Nephron progenitor cell (in vitro differentiated cells): ENCODE measurements at regions not wholly inside any gene's neighbourhood (a gene's known extent, or its start where the extent isn't known, plus 50 kb on each side); places are given as distances from the start of the nearest gene placed in this dataset.

Experiments used
- DNase-seq: peaks from one replicate; pipeline ENCODE4 v3.0.0; 2021
- H3K27ac Mint-ChIP-seq: 2 replicates; pipeline ENCODE4 v1.8.0; 2021; ENCODE audit warnings: mild to moderate bottlenecking, moderate library complexity, mixed read lengths
- H3K27me3 Mint-ChIP-seq: 2 replicates; pipeline ENCODE4 v1.8.0; 2021; ENCODE audit warnings: mild to moderate bottlenecking, low read depth, mixed read lengths; ENCODE audit not compliant: poor library complexity
- H3K36me3 Mint-ChIP-seq: 2 replicates; pipeline ENCODE4 v1.8.0; 2021; ENCODE audit warnings: low read depth, mixed read lengths
- H3K4me1 Mint-ChIP-seq: 2 replicates; pipeline ENCODE4 v1.8.0; 2021; ENCODE audit warnings: mixed read lengths
- H3K4me3 Mint-ChIP-seq: 2 replicates; pipeline ENCODE4 v1.8.0; 2021; ENCODE audit warnings: mild to moderate bottlenecking, moderate library complexity, mixed read lengths
- H3K9me3 Mint-ChIP-seq: 2 replicates; pipeline ENCODE4 v1.8.0; 2021; ENCODE audit warnings: mild to moderate bottlenecking, moderate library complexity, mixed read lengths
- TF ChIP-seq, protein P1 (sequence below): fragments of 200-600 bp; sonication (generic); IDR thresholded peaks from 2 replicates; pipeline ENCODE4 v1.5.0; 2021; ENCODE audit warnings: antibody characterized with exemption

- peaks cover 4% of the 10 kb centered on the region for H3K27me3 Mint-ChIP-seq
- no peak overlapping the region for H3K27ac Mint-ChIP-seq
- no peaks in the 10 kb centered on the region for H3K36me3 Mint-ChIP-seq
- H3K4me3 Mint-ChIP-seq, result no peak overlapping the region
- TF ChIP-seq, protein P1, sequence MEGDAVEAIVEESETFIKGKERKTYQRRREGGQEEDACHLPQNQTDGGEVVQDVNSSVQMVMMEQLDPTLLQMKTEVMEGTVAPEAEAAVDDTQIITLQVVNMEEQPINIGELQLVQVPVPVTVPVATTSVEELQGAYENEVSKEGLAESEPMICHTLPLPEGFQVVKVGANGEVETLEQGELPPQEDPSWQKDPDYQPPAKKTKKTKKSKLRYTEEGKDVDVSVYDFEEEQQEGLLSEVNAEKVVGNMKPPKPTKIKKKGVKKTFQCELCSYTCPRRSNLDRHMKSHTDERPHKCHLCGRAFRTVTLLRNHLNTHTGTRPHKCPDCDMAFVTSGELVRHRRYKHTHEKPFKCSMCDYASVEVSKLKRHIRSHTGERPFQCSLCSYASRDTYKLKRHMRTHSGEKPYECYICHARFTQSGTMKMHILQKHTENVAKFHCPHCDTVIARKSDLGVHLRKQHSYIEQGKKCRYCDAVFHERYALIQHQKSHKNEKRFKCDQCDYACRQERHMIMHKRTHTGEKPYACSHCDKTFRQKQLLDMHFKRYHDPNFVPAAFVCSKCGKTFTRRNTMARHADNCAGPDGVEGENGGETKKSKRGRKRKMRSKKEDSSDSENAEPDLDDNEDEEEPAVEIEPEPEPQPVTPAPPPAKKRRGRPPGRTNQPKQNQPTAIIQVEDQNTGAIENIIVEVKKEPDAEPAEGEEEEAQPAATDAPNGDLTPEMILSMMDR, result no peak
- H3K9me3 Mint-ChIP-seq, result no peaks in the 10 kb centered on the region
- no peak for DNase-seq
- no peaks in the 10 kb centered on the region for H3K4me1 Mint-ChIP-seq
These were observed 942.6 kb upstream of the SPRY2 start for GRCh38 chr13:81283561-81283960.

DNA sequence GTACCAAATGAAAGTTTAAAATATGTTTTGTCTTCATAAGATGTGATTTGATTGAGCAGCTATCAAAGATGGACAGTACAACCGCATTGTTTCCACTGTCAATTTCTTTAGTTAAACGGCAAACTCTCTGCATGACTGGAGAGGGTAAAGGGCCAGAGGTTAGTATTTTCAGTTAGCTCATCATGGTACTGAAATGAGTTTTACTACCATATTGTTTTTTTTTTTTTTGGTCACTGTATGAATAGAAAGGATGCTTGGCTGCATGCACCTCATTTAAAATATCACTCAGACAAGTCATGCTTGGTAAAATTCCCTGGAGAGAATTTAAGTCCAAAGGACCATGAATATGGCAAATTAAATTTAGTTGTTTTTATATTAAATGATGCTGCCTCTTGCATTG, 942.1 kb upstream of the SPRY2 start:
- Mint-ChIP-seq H3K27ac (no peak overlapping the region), H3K4me3 (no peak overlapping the region), H3K9me3 (no peaks in the 10 kb centered on the region), H3K27me3 (peaks cover 4% of the 10 kb centered on the region), H3K36me3 (no peaks in the 10 kb centered on the region), H3K4me1 (no peaks in the 10 kb centered on the region)
- no peak for DNase-seq
- TF ChIP-seq, protein P1, result no peak

- no peak overlapping the region for H3K27ac Mint-ChIP-seq
- peak; percentile 6 for DNase-seq
- TF ChIP-seq, protein P1, result no peak
- H3K27me3 Mint-ChIP-seq, result no peaks in the 10 kb centered on the region
- peaks cover 4% of the 10 kb centered on the region for H3K4me1 Mint-ChIP-seq
- H3K36me3 Mint-ChIP-seq, result no peaks in the 10 kb centered on the region
- H3K9me3 Mint-ChIP-seq, result peaks cover 31% of the 10 kb centered on the region
- no peak overlapping the region for H3K4me3 Mint-ChIP-seq
These were observed 934.8 kb upstream of the SPRY2 start for GRCh38 chr13:81275666-81276258.

GRCh38 chr13:81247711-81248110, 906.8 kb upstream of the SPRY2 start:
- TF ChIP-seq, protein P1, result no peak
- Mint-ChIP-seq H3K36me3 (no peaks in the 10 kb centered on the region), H3K9me3 (no peaks in the 10 kb centered on the region), H3K27me3 (no peaks in the 10 kb centered on the region), H3K4me1 (no peaks in the 10 kb centered on the region), H3K27ac (no peak overlapping the region), H3K4me3 (no peak overlapping the region)
- DNase-seq, result no peak

DNA sequence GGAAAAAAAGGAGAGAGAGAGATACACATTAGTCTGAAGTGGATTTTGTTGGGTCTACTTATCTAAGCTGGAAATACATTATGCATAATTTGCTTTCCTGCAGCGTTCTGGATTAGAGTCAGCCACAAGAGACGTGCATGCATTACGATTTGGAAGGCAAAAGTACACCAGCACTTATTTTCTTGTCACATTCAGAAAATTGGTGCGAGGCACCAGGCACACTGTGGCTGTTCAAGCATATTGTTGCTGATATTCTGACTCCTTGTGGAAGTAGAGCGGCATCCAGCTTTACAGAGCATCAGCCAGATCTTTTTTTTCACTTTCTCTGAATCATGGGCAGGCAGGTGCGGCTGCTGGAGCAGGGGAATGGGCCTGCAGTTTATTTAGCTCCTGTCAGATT, 905.6 kb upstream of the SPRY2 start:
- H3K27ac Mint-ChIP-seq, result no peak overlapping the region
- DNase-seq, result no peak
- H3K4me3 Mint-ChIP-seq, result no peak overlapping the region
- H3K4me1 Mint-ChIP-seq, result no peaks in the 10 kb centered on the region
- H3K9me3 Mint-ChIP-seq, result no peaks in the 10 kb centered on the region
- TF ChIP-seq, protein P1, result no peak
- H3K27me3 Mint-ChIP-seq, result no peaks in the 10 kb centered on the region
- no peaks in the 10 kb centered on the region for H3K36me3 Mint-ChIP-seq

- no peak for DNase-seq
- Mint-ChIP-seq H3K4me3 (no peak overlapping the region), H3K27me3 (no peaks in the 10 kb centered on the region), H3K9me3 (no peaks in the 10 kb centered on the region), H3K4me1 (no peaks in the 10 kb centered on the region), H3K36me3 (no peaks in the 10 kb centered on the region), H3K27ac (no peak overlapping the region)
- TF ChIP-seq, protein P1, result no peak
These were observed 903.1 kb upstream of the SPRY2 start for GRCh38 chr13:81244011-81244410.
